ENCODE measurements at regions not wholly inside any gene's neighbourhood (a gene's known extent, or its start where the extent isn't known, plus 50 kb on each side); places are given as distances from the start of the nearest gene placed in this dataset.

DNA sequence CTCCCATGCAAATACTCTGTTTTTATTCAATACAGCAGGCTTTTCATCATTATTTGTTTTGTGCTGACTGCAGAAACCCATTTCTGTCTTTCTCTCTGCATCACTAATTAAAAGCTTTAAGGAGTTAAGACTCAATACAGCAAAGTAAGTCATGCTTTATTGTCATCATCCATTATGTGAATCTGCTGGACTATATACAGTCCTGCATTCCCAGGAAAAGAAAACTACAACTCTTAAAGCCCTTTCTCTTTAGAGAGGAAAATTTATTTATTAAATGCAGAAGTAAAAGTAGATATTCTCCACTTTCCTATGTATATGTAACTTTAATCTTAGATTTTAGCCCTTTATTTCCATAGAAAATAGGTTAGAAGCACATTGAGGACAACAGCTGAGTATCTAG is 706.6 kb upstream of the RGMB start:
- H3K27ac ChIP-seq (replicated peaks), result no peak overlapping the region
- no peaks in the 10 kb centered on the region for H3K27me3 ChIP-seq (ENCODE audit: insufficient read depth, poor library complexity, severe bottlenecking)
- no peak for DNase-seq (ENCODE audit: low read depth in 1 of 2, low spot score in 1 of 2)
- TF ChIP-seq POLR2AphosphoS5 (IDR thresholded peaks at IDR 0.05; ENCODE audit: low read depth) (no peak), SPI1 (IDR thresholded peaks at IDR 0.05; ENCODE audit: borderline replicate concordance, low read depth) (no peak), GABPA (IDR thresholded peaks at IDR 0.05; ENCODE audit: low read depth) (no peak), CTCF (IDR thresholded peaks at IDR 0.05; ENCODE audit: insufficient read depth, low read length) (no peak), REST (IDR thresholded peaks at IDR 0.05; ENCODE audit: insufficient replicate concordance, low read depth) (no peak)
- no peak overlapping the region for H3K4me3 ChIP-seq (replicated peaks; ENCODE audit: insufficient read depth, low read length)

- TF ChIP-seq POLR2AphosphoS5 (IDR thresholded peaks at IDR 0.05; ENCODE audit: low read depth), result no peak
- TF ChIP-seq SPI1 (IDR thresholded peaks at IDR 0.05; ENCODE audit: borderline replicate concordance, low read depth), result no peak
- no peak for TF ChIP-seq CTCF (IDR thresholded peaks at IDR 0.05; ENCODE audit: insufficient read depth, low read length)
- TF ChIP-seq GABPA (IDR thresholded peaks at IDR 0.05; ENCODE audit: low read depth), result no peak
- no peak for TF ChIP-seq REST (IDR thresholded peaks at IDR 0.05; ENCODE audit: insufficient replicate concordance, low read depth)
- no peak for DNase-seq (ENCODE audit: low read depth in 1 of 2, low spot score in 1 of 2)
- no peak overlapping the region for H3K4me3 ChIP-seq (replicated peaks; ENCODE audit: insufficient read depth, low read length)
- no peak overlapping the region for H3K27ac ChIP-seq (replicated peaks)
- no peaks in the 10 kb centered on the region for H3K27me3 ChIP-seq (ENCODE audit: insufficient read depth, poor library complexity, severe bottlenecking)
Observed at GRCh38 chr5:98069876-98070512, 703.5 kb upstream of the RGMB start.

GRCh38 chr5:98072921-98073320 is 700.5 kb upstream of the RGMB start:
- no peak for TF ChIP-seq REST (IDR thresholded peaks at IDR 0.05; ENCODE audit: insufficient replicate concordance, low read depth)
- TF ChIP-seq GABPA (IDR thresholded peaks at IDR 0.05; ENCODE audit: low read depth), result no peak
- DNase-seq (ENCODE audit: low read depth in 1 of 2, low spot score in 1 of 2), result no peak
- H3K4me3 ChIP-seq (replicated peaks; ENCODE audit: insufficient read depth, low read length), result no peak overlapping the region
- H3K27me3 ChIP-seq (ENCODE audit: insufficient read depth, poor library complexity, severe bottlenecking), result no peaks in the 10 kb centered on the region
- no peak overlapping the region for H3K27ac ChIP-seq (replicated peaks)
